NCI-H1436 (cell line): ENCODE measurements at regions not wholly inside any gene's neighbourhood (a gene's known extent, or its start where the extent isn't known, plus 50 kb on each side); places are given as distances from the start of the nearest gene placed in this dataset.

ENCODE experiments used
- DNase-seq: peaks from one replicate; lab custom pipeline; 2025; lab: John Stamatoyannopoulos, UW

DNA sequence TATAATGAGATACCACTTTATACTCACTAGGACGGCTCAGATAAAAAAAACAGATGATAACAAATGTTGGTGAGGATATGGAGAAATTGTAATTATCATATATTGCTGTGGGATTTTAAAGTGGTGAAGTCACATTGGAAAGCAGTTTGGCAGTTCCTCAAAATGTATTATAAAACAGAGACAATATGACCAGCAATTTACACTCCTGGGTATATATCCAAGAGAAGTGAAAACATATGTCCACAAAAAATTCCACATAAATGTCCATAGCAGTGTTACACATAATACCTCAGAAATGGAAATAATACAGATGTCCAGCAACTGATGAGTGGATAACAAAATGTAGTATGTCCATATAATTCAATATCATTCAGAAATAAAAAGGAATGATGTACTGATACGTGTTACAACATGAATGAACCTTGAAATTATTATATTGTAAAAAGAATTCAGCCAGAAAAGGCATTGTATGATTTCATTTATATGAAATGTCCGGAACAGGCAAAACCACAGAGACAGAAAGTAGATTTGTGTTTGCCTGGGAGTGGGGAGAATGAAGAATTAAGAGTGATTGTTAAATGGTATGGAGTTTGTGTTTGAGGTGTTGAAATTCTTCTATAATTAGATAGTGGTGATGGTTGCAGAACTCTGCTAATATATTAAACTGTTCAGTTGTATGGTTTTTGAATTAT is 220.9 kb downstream of the SLC7A11 start:
- DNase-seq: no peak

DNA sequence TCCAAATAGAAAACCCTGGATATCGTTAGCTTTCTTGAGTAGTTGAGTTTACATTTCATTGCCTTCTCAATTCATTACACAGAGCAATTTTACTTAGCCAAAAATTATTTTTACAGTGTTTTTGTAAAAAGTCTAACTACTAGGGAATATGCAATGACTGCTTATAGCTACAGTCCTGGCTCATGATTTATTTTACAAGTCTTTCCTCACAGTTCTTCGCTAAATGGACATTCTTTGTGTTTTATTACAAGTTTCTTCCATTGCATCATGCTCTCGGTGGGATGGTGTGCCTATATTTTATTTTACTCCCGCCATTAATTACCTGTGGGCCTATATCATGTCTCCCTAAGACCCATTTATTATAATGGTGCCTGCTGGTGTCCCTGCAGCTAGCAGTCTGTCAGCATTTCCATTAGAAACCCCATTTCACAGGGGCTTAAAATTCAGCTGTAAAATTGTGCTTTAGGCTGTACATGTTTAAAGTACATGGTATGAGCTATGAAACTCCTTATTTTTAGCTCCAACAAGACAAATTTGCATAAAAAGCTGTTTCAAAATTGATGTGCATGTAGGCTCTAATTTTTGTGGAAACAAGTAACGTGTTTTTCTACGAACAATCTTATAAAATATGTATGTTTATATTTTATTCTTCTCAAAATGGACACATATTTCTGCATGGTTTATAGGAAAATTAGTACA is 227.4 kb downstream of the SLC7A11 start:
- DNase-seq: no peak

DNA sequence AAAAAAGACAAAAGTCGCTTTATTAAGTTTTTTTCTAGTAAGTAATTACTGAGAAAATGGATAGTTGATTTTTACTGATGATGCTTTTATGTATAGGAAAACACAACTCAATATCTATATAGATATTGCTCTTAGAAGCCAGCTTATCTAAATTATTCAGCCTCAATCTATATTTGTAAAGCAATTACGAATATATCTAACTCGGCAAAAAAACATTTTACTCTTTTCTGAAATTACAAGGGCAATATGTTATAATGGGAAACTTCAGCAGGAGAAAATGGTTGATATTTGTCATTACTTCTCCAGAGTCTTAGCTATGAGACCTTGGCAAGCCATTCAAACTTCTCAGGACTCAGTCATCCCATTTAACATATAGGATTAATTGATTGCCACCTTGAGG is 228.5 kb downstream of the SLC7A11 start:
- no peak for DNase-seq

DNA sequence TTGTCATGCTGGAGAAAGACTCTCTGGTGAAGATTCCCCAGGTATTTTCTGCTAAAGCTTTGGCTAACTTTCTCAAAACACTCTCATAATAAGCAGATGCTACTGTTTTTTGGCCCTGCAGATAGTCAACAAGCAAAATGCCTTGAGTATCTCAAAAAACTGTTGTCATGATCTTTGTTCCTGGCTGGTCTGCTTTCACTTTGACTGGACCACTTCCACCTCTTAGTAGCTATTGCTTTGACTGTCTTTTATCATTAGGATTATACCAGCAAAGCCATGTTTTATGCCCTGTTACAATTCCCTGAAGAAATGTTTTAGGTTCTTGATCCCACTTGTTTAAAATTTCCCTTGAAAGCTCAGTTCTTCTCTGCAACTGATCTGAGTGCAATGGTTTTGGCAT is 231.5 kb downstream of the SLC7A11 start:
- no peak for DNase-seq

DNA sequence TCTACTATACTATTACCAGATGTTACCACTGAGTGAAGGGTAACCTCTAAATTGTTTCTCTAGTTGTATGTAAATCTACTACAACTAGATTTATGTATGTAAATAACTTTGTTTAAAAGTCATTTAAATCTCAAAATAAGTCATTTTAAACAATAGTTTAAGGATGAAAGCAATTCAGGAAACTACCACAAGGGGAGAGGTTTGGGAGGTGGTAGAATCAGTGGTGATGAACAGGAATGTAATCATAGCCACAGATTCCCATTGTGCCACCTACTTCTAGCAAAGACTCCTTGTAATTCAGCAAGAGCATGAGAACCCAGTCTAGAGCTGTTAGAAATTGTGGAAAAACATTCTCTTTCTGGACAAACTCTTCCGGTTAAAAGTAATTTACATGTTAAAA is 234.6 kb downstream of the SLC7A11 start:
- no peak for DNase-seq

DNA sequence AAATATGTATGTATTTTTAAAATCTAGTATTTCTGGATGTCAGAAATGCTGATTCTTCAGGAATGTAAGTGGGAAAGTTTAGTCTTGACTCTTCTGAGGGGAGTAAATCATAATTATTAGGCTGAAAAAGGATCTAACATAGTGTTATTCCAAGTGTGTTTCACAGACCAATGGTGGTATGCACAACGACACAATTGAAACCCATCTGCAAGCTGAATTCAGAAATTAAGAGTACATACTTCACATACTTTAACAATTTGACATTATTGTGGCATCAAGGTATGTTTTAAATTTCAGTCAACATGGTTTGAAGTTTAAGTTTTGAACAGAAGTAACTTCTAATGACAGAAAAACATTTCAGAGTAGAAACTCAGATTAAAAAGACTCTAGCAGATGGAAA is 236.7 kb downstream of the SLC7A11 start:
- DNase-seq: no peak

DNA sequence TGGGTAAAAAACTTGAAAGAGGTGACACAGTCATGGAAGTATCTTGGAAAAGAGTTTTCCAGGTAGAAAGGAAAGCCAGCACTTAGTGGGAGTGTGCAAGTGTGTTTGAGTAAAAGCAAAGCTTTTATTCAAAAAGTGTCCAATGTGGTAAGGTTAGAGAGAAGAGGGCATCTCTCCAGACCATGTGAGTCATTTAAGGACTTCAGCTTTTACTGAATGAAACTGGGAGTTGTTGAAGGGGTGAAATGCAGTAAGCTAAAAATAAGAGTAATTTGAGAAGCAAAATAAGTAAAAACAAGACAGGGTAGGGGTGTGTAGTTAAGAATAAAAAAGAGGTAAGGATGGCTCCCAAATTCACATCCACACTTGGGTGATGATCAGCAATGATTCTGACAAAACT is 238.9 kb downstream of the SLC7A11 start:
- DNase-seq: no peak

DNA sequence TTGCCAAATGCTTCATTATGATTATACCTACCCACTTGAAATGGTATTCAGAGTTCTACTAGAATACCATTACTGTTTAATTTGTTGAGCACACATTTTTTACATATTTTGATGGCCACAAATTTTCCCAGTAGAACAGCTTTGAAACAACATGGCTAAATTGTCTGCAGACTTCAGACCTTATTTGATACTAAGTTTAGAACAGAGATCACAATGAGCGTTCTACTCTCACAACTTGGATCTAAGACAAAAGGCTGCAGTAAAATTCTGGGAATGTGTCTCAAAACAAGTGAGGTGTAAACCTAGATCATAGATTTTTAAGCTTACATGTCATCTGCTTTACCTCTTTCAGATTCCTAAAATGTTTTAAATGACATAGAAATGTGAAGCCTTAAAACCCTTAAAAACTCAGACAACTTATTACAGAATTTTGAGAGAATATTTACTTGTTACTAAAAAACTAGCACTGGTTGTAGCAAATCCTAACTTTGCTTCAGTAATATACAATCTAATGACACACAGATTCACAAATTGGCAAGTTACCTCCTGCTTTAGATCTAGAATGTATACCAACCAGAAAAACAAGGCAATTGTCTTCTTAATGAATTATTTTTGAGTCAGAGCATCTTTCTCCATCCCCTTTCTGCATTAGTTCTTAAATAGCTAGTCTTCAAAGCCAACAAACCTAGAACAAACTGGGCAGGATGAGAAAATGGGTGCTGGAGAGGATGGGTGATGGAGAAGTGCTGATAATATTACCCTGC is 243.3 kb downstream of the SLC7A11 start:
- no peak for DNase-seq

DNA sequence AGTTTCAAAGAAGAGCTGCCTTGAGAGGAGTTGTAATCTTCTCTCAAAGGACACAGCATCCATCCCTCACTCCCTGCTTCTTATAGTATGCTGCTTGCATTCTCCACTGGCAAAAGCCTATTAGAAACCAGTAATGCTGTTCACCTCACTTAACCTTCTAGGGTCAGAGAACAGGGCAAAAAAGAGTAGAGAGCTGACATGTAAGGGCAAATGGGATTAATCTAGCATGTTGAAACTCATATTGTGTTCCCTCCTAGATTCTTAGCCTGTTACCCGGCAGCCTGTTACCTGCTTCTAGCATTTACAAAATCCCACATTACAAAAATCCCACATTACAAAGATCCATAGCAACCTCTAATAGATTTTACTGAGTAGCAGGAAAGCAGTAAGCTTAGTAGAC is 244.7 kb downstream of the SLC7A11 start:
- no peak for DNase-seq

DNA sequence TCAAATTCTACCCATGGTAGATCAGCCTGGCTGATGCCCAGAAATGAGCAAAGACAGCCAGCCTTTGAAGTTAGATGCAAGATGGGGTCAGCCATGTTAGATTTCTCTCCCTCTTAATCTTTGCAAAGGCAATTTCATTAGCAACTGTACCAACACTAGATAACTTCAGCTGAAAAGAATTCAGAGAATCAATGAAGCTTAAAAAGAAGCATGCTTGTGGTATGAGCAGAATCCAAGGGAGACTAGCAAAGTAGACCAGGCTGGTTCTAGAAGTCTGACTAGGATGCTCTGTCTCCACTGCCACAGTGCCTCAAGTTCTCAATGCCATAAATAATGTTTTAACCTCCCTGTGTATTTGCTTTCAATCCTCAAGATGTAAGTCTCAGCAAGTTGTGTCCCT is 247.3 kb downstream of the SLC7A11 start:
- DNase-seq: no peak

DNA sequence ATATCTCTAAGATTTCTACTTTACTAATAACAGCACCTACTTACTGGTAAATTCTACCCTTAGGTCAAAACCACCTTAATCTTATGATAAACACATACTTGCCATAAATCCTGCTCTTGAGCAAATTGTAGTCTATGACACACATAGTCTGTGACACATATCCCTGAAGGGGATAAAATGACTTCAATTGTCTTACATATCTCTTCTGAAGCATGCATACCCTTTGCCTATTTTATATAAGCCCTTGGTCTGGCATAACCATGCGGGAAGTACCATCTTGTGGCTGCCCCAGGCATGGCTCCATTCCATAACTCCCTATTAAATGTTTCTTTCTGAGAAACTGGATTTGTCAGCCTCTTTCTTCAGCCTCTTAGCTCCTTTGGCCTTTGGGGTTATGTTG is 248.9 kb downstream of the SLC7A11 start:
- DNase-seq: no peak

DNA sequence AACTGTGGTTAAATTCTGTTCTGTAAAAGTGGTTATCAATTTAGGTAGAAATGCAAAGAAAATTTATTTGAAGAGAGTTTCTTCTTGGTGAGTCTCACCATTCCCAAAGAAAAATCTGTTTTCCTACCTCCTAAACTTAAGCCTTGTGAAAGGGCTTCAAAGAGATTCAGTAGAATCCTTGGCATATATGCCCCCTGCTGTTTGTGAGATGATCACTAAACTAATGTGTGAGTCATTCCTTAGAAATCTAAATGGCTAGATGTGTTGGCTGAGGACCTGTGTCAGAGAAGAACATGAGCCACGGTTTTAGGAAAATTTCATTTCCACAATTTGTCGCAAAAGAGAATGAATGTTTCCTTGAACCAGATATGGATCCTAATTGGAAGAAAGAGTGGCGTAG is 260.9 kb downstream of the SLC7A11 start:
- no peak for DNase-seq

DNA sequence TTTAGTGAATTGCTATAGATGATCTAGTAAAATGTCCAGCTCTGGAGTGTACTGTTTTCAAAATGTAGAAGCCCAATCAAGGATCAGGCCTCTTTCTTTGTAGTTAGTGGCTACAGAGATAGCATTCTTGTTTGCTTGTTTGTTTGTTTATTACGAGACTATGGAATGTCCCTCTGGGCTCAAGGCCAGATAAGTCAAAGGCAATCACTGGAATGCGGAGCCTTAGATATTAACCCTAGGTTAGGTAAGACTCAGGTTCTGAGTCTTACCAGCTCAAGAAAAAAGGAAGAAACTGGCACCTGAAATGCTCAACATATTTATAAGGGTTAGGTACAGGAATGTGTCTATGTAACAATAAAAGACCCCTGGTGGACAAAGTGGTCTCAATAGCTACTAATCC is 261.5 kb downstream of the SLC7A11 start:
- no peak for DNase-seq

DNA sequence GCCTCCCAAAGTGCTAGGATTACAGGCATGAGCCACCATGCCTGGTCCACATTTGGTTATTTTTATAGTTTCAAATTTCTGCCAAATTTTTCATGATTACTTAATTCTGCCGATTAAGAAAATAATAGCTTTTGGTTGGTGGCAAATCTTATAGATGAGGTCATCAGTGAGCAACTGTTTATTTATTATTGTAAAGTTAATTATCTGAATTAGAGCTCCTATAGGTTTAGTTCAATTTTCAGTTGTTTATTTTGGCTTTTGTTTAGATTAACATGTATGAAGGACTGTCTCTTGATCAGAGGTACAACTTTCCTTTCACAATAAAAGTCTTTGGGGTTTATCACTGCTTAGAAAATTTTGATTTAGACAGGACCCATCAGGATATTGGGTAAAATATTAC is 262.2 kb downstream of the SLC7A11 start:
- DNase-seq: no peak

DNA sequence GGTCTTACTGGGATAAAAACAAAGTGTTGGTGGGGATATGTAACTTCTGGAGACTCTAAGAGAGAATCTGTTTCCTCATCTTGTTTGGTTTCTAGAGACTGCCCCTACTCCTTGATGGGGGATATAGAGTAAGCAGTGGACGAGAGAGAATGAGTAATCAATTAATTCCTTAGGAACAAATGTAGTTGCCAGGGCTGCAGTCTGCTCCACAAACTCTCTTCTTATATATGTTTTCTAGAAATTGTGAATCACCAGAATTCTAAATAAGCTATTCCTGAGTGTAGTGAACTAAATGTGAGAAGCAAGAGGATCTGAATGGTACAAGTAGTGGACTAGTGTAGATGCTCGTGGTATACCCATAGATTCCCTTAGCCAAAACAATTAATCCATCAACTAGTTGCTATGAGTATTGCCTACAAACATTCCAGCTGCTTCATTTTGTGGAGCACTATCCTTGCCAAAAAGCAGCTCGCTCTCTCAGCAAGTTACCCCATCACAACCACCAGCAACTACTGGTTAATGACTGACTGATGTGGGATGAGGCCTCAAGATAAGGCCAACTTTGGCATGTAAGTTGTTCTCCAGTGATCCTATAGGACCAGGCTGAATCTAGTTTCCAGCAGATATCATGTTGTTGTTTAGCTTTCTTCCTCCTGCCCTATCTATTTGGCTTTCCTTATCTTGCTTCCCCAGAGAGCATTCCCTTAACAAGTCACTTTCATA is 273.0 kb downstream of the SLC7A11 start:
- DNase-seq: no peak

DNA sequence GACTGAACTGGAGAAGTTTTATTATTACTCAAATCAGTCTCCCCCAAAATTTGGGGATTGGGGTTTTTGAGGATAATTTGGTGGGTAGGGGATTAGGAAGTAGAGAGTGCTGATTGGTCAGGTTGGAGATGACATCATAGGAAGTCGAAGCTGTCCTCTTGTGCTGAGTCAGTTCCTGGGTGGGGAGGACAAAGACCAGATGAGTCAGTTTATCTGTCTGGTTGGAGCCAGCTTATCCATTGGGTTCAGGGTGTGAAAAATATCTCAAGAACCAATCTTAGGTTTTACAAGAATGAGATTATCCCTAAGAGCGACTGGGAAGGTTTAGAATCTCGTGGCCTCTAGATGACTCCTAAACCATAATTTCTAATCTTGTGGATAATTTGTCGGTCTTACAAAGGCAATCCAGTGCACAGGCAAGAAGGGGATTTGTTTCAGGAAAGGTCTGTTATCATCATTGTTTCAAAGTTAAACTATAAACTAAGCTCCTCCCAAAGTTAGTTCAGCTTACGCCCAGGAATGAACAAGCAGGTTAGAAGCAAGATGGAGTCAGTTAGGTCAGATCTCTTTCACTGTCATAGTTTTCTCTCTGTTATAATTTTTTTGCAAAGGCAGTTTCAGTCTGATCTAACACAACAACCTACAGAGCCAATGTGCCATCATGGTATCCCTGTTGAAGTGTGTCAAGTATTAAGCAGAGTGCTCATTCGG is 274.5 kb downstream of the SLC7A11 start:
- no peak for DNase-seq

DNA sequence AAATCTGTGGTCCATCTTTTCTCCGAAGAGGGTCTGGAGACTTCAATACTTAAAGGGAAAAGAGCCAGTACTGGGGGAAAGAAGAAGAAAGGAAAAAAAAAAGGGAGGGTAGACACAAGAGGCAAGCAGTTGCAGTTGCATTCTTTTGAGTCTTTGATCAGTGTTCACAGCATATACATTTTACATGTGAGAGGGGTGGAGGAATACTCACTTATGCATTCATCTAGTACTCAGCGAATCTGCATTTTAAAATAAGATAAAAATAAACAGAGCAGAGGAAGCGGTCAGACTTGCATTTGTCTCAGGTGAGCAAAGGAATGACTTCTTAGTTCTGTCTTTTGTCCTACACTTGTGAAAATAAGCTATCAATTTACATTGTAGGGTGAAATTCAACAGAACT is 275.6 kb downstream of the SLC7A11 start:
- DNase-seq: no peak

DNA sequence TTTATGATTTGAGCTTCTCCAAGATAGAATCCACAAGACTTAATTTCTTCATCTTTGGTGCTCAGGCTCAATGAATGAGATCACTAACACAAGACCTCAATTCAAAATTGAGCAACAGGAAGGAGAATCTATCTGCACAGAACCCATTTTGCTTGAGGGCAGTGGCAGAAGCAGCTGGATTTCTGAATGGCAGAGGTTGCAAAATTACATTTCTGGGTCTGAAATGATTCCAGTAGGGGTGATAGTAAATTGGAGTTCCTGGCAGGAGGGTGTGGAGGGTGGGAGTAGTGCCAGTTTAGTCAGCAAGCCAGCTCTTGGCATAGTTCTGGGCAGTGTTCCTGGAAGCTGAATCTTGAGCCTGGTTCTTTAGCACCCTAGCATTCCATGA is 281.1 kb downstream of the SLC7A11 start:
- no peak for DNase-seq

DNA sequence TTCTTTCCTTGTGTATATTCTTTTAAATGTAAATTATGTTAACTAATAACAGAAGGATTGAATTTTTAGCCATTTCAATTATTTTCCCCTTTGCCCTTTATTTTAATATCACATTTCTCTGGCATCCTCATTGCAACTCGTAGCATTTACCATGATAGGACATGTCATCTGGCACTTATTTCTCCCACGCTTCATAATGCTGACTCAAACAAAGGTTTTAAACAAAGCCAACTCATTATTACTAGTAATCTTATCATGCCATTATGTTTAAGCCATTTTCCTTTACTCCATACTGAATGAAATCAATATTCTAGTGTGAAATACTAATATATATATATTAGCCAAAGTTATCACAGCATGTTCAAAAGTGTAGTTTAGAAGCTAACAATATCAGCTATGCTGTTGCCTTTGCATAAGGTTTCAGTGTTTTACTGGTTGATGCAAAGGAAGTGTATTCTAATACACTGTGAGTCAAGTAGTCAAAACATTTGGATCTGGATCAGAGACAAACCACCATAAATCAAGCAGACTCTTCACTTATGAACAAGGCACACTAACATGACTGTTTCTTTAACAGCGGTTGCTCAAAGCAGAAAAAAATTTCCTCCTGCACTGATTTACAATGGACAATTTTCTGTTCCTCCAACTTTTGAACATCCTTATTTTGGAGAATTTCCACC is 281.6 kb downstream of the SLC7A11 start:
- DNase-seq: no peak

DNA sequence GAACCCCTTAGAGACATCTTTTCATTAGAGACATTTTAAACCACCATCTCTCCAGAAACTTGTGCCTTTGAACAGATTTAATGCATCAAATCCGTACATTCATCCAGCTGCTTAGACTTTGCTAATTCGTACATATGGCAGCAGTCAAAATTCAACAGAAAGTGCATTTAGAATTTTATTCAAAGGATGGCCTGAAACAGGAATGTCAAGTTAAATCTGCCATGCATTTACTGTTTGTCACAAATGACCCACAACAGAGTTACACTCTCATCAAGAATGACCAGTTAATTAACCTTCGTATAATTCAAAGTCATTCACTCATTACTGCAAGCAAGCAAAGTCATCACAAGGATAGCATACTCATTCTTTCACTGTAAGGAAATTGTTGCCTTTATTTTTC is 284.3 kb downstream of the SLC7A11 start:
- DNase-seq: no peak

DNA sequence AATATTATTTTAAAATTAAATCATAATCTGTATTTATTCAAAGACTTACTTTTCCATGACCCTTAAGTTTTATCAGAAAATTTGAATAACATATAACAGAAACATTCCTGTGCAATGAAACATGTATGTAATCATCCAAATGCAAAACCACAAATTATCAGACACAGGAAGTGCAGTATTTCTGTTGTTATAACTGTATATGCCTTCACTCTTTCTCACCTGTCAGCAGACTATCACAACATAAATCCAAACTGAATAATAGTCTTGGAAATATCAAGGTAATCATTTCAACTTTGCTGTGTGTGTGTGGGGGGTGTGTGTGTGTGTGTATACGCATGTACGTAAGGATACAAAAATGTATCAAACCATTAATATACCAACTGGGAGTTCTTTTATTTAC is 285.9 kb downstream of the SLC7A11 start:
- no peak for DNase-seq
